ENCODE measurements at regions not wholly inside any gene's neighbourhood (a gene's known extent, or its start where the extent isn't known, plus 50 kb on each side); places are given as distances from the start of the nearest gene placed in this dataset.

DNA sequence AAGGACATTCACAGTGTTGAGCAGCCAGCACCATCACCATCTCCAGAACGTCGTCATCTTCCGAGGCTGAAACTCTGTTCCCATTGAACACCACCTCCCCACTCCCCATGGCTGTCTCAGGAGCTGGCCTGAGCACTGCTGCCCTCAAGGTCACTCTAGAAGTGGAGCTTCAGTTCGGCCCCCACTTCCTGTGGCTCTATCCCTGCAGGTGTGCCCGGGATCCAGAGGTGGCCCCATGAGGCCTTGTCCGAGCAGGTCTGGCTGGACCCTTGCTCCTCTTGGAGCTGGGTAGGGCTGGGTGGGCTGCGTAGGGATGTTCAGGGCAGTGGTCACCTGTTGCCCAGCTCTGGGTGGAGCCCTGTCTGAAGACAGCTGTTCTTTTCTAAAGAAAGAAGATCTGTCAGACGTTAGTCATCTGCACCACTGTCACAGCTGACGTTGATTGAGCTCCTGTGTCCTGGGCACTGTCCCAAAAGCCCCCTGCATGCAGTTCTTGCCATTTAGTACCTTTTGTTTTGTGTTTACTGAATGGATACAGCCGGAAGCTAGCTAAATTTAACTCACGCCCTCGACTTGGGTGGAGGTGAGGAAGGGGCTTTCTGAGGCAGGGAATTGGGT is 75.5 kb upstream of the CLDN5 start:
- TF ChIP-seq CTCF (conservative IDR thresholded peaks at IDR 0.05; ENCODE audit: low read length): no peak
- no peak for TF ChIP-seq EZH2phosphoT487 (IDR thresholded peaks at IDR 0.05; ENCODE audit: borderline replicate concordance, low read depth, low read length)

Measured in OCI-LY7 (cell line).